SK-N-SH treated with all-trans-retinoic acid at 6 μM for 48 hours (cell line): ENCODE measurements at regions not wholly inside any gene's neighbourhood (a gene's known extent, or its start where the extent isn't known, plus 50 kb on each side); places are given as distances from the start of the nearest gene placed in this dataset.

ENCODE experiments used
- BACH2 ChIP-seq: fragments of 250-450 bp; sonication (Bioruptor Pico); IDR thresholded peaks from 2 replicates; pipeline ENCODE4 v1.9.0; 2021; ENCODE audit warnings: mild to moderate bottlenecking, borderline replicate concordance
- GLIS3 ChIP-seq: fragments of 250-450 bp; sonication (Bioruptor Pico); IDR thresholded peaks from 2 replicates; pipeline ENCODE4 v1.5.0; 2020; ENCODE audit warnings: mild to moderate bottlenecking, moderate library complexity
- ISL1 ChIP-seq: fragments of 250-450 bp; sonication (Bioruptor Pico); IDR thresholded peaks from 2 replicates; pipeline ENCODE4 v2.1.2; 2022; ENCODE audit warnings: mild to moderate bottlenecking, moderate library complexity
- OSR1 ChIP-seq: fragments of 250-450 bp; sonication (Bioruptor Pico); IDR thresholded peaks from 2 replicates; pipeline ENCODE4 v1.8.0; 2022; ENCODE audit warnings: moderate library complexity, mild to moderate bottlenecking, inconsistent platforms
- POU6F1 ChIP-seq: fragments of 250-450 bp; sonication (Bioruptor Pico); IDR thresholded peaks from 2 replicates; pipeline ENCODE4 v1.8.0; 2021; ENCODE audit warnings: low read depth, mild to moderate bottlenecking, moderate library complexity, borderline replicate concordance
- ZNF70 ChIP-seq: fragments of 450-650 bp; formaldehyde crosslinking; IDR thresholded peaks from 2 replicates; pipeline ENCODE4 v1.5.0; 2020; ENCODE audit warnings: mild to moderate bottlenecking, moderate library complexity
- TF ChIP-seq, protein P1 (sequence below): fragments of 250-450 bp; sonication (Bioruptor Pico); IDR thresholded peaks from 2 replicates; pipeline ENCODE4 v1.8.0; 2020; ENCODE audit warnings: mild to moderate bottlenecking, moderate library complexity, borderline replicate concordance

GRCh38 chr2:155815851-155816250, 516.7 kb downstream of the NR4A2 start:
- TF ChIP-seq GLIS3 (CRISPR knock-in tag) (no peak), ISL1 (CRISPR knock-in tag) (no peak), POU6F1 (CRISPR knock-in tag) (no peak), BACH2 (CRISPR knock-in tag) (no peak), OSR1 (CRISPR knock-in tag) (no peak), ZNF70 (CRISPR knock-in tag) (no peak)
- TF ChIP-seq, protein P1, sequence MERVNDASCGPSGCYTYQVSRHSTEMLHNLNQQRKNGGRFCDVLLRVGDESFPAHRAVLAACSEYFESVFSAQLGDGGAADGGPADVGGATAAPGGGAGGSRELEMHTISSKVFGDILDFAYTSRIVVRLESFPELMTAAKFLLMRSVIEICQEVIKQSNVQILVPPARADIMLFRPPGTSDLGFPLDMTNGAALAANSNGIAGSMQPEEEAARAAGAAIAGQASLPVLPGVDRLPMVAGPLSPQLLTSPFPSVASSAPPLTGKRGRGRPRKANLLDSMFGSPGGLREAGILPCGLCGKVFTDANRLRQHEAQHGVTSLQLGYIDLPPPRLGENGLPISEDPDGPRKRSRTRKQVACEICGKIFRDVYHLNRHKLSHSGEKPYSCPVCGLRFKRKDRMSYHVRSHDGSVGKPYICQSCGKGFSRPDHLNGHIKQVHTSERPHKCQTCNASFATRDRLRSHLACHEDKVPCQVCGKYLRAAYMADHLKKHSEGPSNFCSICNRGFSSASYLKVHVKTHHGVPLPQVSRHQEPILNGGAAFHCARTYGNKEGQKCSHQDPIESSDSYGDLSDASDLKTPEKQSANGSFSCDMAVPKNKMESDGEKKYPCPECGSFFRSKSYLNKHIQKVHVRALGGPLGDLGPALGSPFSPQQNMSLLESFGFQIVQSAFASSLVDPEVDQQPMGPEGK (CRISPR knock-in tag): no peak
